ENCODE measurements at regions not wholly inside any gene's neighbourhood (a gene's known extent, or its start where the extent isn't known, plus 50 kb on each side); places are given as distances from the start of the nearest gene placed in this dataset.
"Not testable (repeated sequence)": the region's sequence is repeated elsewhere in the genome, so short reads cannot be mapped to it uniquely, and the experiment has no call there.

DNA sequence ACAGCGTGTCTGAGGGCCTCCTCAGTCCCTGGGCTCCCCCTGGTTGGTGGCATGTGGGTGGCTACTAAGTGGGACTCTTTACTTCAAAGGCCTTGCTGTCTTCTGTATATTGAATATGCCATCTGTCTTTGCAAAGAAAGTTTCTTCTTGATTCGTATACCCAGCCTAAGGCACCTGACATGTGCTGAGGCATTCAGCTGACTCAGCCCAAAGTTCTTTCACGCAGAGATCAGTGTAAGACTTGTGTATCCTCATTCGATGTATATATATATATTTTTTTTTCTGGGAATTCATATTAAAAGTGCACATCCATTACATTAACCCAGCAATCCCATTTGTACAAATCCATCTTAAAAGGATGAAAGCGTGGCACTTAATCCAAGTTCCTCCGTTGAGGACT, 115.1 kb upstream of the PMEPA1 start:
- no peaks in the 10 kb centered on the region for H3K36me3 Mint-ChIP-seq (ENCODE audit: low read depth)
- no peaks in the 10 kb centered on the region for H3K27me3 Mint-ChIP-seq
- no peak overlapping the region for H3K4me3 Mint-ChIP-seq
- H3K4me1 Mint-ChIP-seq (ENCODE audit: low read depth), result no peaks in the 10 kb centered on the region
- H3K9me3 Mint-ChIP-seq, result no peaks in the 10 kb centered on the region
- H3K27ac Mint-ChIP-seq, result no peak overlapping the region

DNA sequence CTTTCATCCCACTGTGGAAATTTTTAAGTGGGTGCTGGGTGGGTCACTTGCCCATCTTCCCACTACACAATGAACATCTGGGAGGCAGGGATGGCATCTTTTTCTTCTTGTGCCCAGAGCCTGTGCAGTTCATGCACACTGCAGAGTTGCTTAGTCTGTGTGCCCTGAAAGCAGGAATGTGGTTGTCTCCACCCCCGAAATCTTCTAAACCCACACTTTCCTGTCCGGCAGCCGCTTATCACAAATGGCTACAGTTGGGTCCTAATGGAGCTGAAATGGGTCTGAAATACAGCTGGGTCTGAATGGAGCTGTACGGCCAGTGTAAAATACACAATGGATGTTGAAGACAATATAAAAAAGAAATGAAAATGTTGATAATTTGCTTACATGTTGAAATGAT, 112.1 kb upstream of the PMEPA1 start:
- H3K4me3 Mint-ChIP-seq, result no peak overlapping the region
- no peaks in the 10 kb centered on the region for H3K36me3 Mint-ChIP-seq (ENCODE audit: low read depth)
- H3K27me3 Mint-ChIP-seq, result no peaks in the 10 kb centered on the region

DNA sequence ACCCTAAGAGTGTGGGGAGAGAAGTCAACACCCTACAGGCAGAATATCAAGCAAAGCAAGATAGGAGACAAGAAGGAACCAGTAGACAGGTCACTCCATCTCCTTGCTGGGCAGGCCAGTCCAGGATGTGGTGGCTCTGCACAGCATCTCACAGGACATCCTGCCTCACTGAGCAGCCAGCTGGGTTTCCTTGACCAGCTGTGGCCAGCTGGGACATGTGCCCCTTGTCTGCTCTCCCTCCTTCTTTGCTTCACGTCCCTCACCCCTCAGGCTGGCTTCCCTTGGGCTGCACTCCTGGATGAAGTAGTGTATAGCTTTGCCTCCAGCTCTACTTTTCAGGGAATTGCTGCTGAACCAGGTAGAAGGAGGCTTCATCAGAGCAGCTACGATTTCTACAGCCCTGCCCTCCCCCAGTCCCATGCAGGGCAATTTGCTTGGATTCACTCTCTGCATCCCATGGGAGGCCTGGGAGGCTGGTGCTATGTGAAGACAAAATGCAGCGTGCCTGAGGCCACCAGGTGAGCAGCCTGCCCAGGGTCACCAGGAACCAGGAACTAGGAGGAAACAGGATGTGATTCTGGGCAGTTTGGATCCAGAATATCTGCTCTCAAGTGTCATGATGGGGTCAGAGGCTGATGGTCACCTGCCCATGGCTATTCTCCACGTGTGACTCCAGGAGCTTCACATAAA, 110.0 kb upstream of the PMEPA1 start:
- Mint-ChIP-seq H3K36me3 (ENCODE audit: low read depth) (no peaks in the 10 kb centered on the region), H3K4me3 (no peak overlapping the region), H3K9me3 (no peaks in the 10 kb centered on the region), H3K27ac (no peak overlapping the region), H3K27me3 (peaks cover 9% of the 10 kb centered on the region), H3K4me1 (ENCODE audit: low read depth) (no peaks in the 10 kb centered on the region)

More for the DNA sequence above, 112.1 kb upstream of the PMEPA1 start:
- no peaks in the 10 kb centered on the region for H3K4me1 Mint-ChIP-seq (ENCODE audit: low read depth)
- H3K9me3 Mint-ChIP-seq, result no peaks in the 10 kb centered on the region
- no peak overlapping the region for H3K27ac Mint-ChIP-seq

DNA sequence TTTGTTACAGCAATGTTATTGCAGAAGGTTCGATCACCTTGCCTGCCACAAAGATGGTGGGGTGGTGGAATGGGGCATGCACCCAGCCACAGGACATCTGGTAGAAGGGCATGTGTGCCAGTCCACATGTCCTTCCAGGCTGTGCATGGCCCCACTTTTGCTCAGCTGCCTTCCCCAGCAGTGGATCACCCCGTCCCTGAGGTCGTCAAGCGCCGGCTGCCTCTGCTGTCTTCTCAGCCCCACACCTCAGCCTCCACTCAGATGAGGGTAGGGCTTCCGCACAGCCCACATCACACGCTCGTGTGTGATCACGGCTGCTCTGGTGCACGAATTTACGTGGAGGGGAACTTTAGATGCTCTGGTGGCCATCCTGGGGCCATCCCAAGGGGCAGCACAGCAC, 109.5 kb upstream of the PMEPA1 start:
- no peaks in the 10 kb centered on the region for H3K36me3 Mint-ChIP-seq (ENCODE audit: low read depth)
- H3K27ac Mint-ChIP-seq, result no peak overlapping the region
- no peaks in the 10 kb centered on the region for H3K9me3 Mint-ChIP-seq
- peaks cover 15% of the 10 kb centered on the region for H3K27me3 Mint-ChIP-seq
- no peak overlapping the region for H3K4me3 Mint-ChIP-seq
- H3K4me1 Mint-ChIP-seq (ENCODE audit: low read depth), result no peaks in the 10 kb centered on the region

DNA sequence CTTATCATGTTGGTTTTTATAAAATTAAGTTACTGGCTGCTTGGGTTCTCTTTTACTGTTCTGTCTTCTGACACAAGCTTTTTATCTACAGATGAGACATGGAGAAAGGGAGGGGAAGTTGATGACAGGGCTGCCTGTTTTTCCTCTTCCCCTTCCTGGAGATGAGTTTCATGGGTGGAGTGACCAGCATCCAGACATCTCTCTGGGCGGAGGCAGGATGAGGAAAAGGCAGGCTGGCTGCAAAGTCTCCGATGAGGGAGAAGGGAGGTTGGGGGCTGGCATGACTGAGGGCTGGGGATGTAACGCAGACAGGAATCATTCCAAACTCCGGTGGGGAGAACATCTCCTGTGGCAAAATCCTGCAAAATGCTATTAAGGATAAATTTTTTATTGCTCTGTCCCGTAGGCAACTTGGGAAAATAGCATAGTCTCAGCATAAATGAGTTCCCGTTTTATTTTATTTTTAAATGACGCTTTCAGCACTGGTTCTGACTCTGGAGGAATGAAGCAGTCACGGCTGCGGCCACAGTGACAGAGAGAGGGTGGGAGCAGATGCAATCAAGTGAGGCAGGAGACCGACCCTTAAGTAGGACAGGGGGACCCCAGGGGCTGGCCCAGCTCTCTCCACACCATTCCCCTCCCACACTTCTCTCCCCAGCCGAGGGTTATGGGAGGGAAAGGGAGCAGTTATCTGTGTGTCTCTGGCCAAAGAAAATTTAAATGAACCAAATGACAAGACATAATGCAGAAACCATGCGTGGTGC, 108.8 kb upstream of the PMEPA1 start:
- H3K27ac Mint-ChIP-seq, result no peak overlapping the region
- H3K4me1 Mint-ChIP-seq (ENCODE audit: low read depth), result no peaks in the 10 kb centered on the region
- H3K9me3 Mint-ChIP-seq, result no peaks in the 10 kb centered on the region
- peaks cover 15% of the 10 kb centered on the region for H3K27me3 Mint-ChIP-seq
- H3K36me3 Mint-ChIP-seq (ENCODE audit: low read depth), result no peaks in the 10 kb centered on the region
- no peak overlapping the region for H3K4me3 Mint-ChIP-seq

DNA sequence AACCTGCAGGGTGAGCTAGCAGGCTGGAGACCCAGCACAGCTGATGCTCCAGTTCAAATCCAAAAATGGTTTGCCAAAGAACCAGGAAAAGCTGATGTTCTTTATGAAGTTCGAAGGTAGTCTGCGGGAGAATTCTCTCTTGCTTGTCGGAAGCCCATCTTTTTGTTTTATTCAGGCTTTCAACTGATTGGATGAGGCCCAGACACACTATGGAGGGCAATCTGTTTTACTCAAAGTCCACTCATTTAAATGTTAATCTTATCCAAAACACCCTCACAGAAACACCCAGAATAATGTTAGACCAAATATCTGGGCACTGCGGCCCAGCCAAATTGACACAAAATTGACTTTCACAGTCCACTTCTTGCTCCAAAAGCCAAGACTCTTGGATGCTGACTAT, 105.6 kb upstream of the PMEPA1 start:
- Mint-ChIP-seq H3K27me3 (peaks cover 15% of the 10 kb centered on the region), H3K27ac (no peak overlapping the region), H3K36me3 (ENCODE audit: low read depth) (no peaks in the 10 kb centered on the region), H3K9me3 (no peaks in the 10 kb centered on the region), H3K4me1 (ENCODE audit: low read depth) (no peaks in the 10 kb centered on the region), H3K4me3 (no peak overlapping the region)

DNA sequence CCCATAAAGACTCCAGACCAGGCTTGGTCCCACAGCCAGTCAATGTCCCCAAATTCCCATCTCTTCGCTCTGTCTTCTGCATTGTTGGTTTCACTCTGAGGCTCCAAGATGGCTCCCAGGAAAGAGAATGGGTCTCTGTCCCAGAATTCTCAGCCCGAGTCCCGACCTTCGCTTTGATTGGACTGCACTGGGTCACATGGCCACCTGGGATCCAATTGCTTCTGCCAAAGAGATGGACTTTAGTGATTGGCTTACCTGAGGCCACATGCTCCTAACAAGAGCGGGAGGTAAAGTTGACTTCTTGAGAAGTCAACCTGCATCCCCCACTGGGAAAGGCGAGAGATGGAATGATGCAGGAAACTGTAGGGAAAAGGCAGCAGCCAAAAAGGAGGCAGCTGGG, 104.7 kb upstream of the PMEPA1 start:
- Mint-ChIP-seq H3K4me1 (ENCODE audit: low read depth) (no peaks in the 10 kb centered on the region), H3K27me3 (peaks cover 15% of the 10 kb centered on the region), H3K27ac (no peak overlapping the region), H3K4me3 (no peak overlapping the region), H3K9me3 (no peaks in the 10 kb centered on the region), H3K36me3 (ENCODE audit: low read depth) (no peaks in the 10 kb centered on the region)

DNA sequence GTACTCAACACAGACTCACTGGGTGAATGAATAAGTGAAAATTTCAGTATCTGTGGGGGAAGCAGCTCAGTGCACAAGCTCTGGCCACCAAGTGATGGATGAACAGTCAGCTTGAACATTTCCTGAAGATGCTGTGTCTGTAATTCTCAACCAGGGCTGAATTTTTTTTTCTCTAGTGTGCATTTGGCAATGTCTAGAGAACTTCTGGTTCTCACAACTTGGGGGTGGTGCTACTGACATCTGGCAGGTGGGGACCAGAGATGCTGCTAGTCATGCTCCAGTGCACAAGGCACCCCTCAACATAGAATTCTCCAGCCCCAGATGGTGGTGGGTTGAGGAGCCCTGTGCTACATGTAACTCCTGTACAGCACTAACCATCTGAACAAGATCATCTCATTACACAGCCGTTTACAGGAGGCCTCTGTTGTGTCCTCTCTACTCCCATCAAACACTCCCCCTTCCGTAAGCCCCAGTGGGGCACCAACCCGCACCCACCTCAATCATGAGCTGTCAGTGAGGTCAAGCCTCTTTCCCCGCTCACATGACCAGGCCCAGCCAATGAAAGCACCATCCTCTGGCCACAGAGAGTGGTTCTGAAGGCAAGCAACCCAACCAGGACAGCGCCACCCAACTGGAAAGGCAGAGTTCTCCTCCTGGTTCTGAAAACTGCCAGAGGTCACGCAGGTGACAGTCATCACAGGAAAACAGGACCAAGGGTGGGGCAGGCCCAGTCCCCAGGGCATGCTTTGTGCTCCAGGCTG, 103.9 kb upstream of the PMEPA1 start:
- H3K9me3 Mint-ChIP-seq, result no peaks in the 10 kb centered on the region
- H3K4me3 Mint-ChIP-seq, result no peak overlapping the region
- H3K27ac Mint-ChIP-seq, result no peak overlapping the region
- H3K27me3 Mint-ChIP-seq, result peaks cover 15% of the 10 kb centered on the region
- no peaks in the 10 kb centered on the region for H3K4me1 Mint-ChIP-seq (ENCODE audit: low read depth)
- H3K36me3 Mint-ChIP-seq (ENCODE audit: low read depth), result no peaks in the 10 kb centered on the region

DNA sequence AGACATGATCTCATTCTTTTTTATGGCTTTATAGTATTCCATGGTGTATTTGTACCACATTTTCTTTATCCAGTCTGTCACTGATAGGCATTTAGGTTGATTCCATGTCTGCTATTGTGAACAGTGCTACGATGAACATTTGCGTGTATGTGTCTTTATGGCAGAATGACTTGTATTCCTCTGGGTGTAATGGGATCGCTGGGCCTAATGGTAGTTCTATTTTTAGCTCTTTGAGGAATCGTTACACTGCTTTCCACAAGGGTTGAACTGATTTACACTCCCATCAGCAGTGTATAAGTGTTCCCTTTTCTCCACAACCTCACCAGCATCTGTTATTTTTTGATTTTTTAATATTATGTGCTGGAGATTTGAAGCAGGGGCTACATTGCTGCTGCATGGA, 102.8 kb upstream of the PMEPA1 start:
- H3K36me3 Mint-ChIP-seq (ENCODE audit: low read depth); H3K4me3 Mint-ChIP-seq; H3K4me1 Mint-ChIP-seq (ENCODE audit: low read depth); H3K27ac Mint-ChIP-seq; H3K9me3 Mint-ChIP-seq: not testable (repeated sequence)
- H3K27me3 Mint-ChIP-seq, result peaks cover 15% of the 10 kb centered on the region

DNA sequence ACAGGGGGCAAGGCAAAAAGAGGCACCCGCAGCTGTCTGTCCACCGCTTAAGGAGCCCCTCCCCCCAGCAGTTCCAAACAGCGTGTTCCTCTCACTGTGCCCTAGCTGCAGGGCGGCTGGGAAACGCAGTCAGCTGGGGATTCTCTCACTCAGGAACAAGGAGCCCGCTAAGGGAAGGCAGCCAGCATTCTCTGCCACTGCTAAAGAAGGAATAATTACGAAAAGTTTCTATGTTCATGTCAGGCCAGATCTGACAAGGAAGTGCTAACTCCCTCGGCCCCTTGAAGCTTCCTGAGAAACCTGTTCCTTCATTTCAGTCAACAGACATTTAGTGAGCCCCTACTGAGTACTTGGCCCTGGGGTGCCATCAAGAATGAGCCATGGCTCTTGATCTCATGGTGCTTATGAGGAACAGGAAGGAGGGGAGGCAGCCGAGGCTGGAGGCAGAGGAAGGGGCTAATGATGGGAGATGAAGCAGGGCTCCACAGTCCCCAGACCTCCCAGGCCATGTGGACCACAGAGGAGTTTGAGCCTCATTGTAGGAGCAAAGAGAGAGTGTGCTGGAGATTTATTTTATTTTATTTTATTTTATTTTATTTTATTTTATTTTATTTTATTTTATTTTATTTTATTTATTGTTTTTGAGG, 101.7 kb upstream of the PMEPA1 start:
- no peak overlapping the region for H3K4me3 Mint-ChIP-seq
- H3K4me1 Mint-ChIP-seq (ENCODE audit: low read depth), result no peaks in the 10 kb centered on the region
- H3K27ac Mint-ChIP-seq, result no peak overlapping the region
- no peaks in the 10 kb centered on the region for H3K9me3 Mint-ChIP-seq
- H3K36me3 Mint-ChIP-seq (ENCODE audit: low read depth), result no peaks in the 10 kb centered on the region
- peaks cover 15% of the 10 kb centered on the region for H3K27me3 Mint-ChIP-seq

DNA sequence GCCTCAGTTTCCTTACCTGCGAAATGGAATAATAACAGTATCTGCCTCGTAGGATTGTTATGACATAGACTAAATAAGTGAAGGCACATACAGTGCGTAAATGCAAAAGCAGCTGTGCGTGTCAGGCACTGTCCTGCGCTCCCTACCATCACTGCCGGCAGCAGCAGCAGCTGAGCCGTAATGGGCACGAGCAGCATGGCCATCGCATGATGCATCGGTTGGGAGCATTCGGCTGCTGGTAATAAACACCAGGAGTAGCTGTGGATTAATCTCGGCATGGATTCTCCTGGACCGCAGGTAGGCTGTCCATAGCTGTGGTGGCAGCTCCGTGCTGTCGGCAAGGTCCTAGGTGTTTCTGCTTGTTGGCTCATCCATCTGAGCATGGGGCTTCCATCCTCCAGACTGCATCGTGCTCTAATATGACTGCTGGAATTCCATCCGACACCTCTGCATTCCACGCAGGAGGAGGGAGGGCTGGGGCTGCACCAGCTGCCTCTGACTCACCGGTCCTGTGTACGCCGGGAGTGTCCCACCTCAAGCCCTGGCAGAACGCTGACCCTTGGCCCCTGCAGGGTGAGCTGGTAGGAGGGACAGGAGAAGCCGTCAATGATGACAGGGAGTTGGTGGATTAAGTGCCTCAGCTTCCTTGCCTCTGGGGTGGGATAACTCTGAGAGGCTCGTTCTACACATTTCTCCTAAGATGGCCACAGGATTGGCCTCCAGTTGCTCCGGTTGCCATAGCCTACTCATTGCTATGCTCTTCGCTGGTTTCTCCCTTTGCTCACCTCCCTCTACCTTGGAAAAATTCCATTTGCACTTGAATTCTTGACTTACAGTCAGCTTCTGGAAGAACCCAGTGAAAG, 100.9 kb upstream of the PMEPA1 start:
- no peaks in the 10 kb centered on the region for H3K4me1 Mint-ChIP-seq (ENCODE audit: low read depth)
- no peak overlapping the region for H3K27ac Mint-ChIP-seq
- H3K27me3 Mint-ChIP-seq, result peaks cover 12% of the 10 kb centered on the region
- no peak overlapping the region for H3K4me3 Mint-ChIP-seq
- H3K36me3 Mint-ChIP-seq (ENCODE audit: low read depth), result no peaks in the 10 kb centered on the region
- H3K9me3 Mint-ChIP-seq, result no peaks in the 10 kb centered on the region

DNA sequence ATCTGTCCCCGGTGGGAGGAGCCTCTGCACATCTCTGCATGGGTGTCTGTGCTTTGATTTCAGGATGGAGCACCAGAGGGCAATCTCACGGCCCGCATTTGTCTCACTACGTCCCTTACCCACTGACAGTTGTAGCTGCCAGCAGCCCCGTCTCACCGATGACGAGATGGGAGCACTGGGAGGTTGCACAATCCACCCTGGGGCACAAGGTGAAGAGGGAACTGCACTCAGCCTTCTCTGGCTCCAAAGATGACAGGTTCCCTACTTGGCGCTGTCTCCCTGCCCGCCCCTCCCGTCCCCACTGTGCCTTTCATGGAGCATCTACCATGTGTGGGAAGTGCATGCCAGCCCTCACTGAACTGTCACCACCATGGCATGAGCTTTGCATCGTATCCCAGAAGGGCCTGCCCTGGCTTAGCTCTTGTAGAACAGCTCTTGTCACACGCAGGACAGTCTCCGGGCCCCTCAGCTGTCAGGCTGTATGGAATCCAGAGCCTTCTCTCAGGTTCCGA, 99.9 kb upstream of the PMEPA1 start:
- Mint-ChIP-seq H3K9me3 (no peaks in the 10 kb centered on the region), H3K27ac (no peak overlapping the region), H3K4me1 (ENCODE audit: low read depth) (no peaks in the 10 kb centered on the region), H3K4me3 (no peak overlapping the region), H3K36me3 (ENCODE audit: low read depth) (no peaks in the 10 kb centered on the region), H3K27me3 (peaks cover 4% of the 10 kb centered on the region)

DNA sequence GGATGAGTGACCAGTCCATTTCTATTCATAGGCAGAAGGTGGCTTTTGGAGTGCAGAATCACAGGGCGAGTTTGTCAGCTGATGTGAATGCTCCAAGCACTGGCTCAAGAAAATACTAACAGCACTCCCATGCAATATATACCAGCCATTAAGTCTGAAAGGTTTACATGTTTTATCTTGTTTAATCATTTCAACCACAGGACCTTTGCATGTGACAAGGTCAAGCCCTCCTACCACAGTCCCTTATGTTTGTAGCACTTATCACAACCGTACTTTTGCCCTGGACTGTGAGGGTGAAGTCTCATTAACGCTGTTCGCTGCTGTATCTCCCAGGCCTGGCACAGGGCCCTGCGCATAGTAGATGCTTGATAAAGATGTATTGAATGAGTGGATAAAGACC, 99.3 kb upstream of the PMEPA1 start:
- H3K27ac Mint-ChIP-seq, result no peak overlapping the region
- no peaks in the 10 kb centered on the region for H3K27me3 Mint-ChIP-seq
- no peak overlapping the region for H3K4me3 Mint-ChIP-seq
- no peaks in the 10 kb centered on the region for H3K9me3 Mint-ChIP-seq
- H3K36me3 Mint-ChIP-seq (ENCODE audit: low read depth), result no peaks in the 10 kb centered on the region
- no peaks in the 10 kb centered on the region for H3K4me1 Mint-ChIP-seq (ENCODE audit: low read depth)
